HG03469 (cell line): ENCODE measurements at regions not wholly inside any gene's neighbourhood (a gene's known extent, or its start where the extent isn't known, plus 50 kb on each side); places are given as distances from the start of the nearest gene placed in this dataset.
A peak's percentile ranks its signal among the peaks of the same experiment; 100 is the strongest.

Experiments
- ATAC-seq: cut with Tn5 transposase; IDR thresholded peaks from one replicate; pipeline ENCODE4 v1.9.1; 2021; ENCODE audit warnings: mild to moderate bottlenecking, moderate library complexity, moderate number of reproducible peaks; ENCODE audit not compliant: unreplicated experiment

- peak; percentile 84 for ATAC-seq
Observed at GRCh38 chr4:166594326-166594946, 639.9 kb downstream of the SPOCK3 start.

- no peak for ATAC-seq
Observed at GRCh38 chr4:166600264-166600663, 634.0 kb downstream of the SPOCK3 start.

- ATAC-seq = no peak
Observed at GRCh38 chr4:166602068-166602467, 632.2 kb downstream of the SPOCK3 start.

GRCh38 chr4:166622425-166622977, 611.8 kb downstream of the SPOCK3 start:
- no peak for ATAC-seq

GRCh38 chr4:166625018-166625637, 609.2 kb downstream of the SPOCK3 start:
- no peak for ATAC-seq

- no peak for ATAC-seq
Observed at GRCh38 chr4:166628454-166628853, 605.8 kb downstream of the SPOCK3 start.

GRCh38 chr4:166635367-166635766, 598.9 kb downstream of the SPOCK3 start:
- no peak for ATAC-seq

GRCh38 chr4:166637816-166638215, 596.5 kb downstream of the SPOCK3 start:
- ATAC-seq = no peak

GRCh38 chr4:166655231-166655630, 579.1 kb downstream of the SPOCK3 start:
- no peak for ATAC-seq

- no peak for ATAC-seq
Observed at GRCh38 chr4:166655705-166656104, 578.6 kb downstream of the SPOCK3 start.

- ATAC-seq = no peak
Observed at GRCh38 chr4:166657261-166657660, 577.0 kb downstream of the SPOCK3 start.

- peak; percentile 22 for ATAC-seq
Observed at GRCh38 chr4:166658585-166658984, 575.7 kb downstream of the SPOCK3 start.

- ATAC-seq = peak; percentile 86
Observed at GRCh38 chr4:166662266-166662843, 571.9 kb downstream of the SPOCK3 start.

GRCh38 chr4:166670341-166670740, 564.0 kb downstream of the SPOCK3 start:
- no peak for ATAC-seq

GRCh38 chr4:166673911-166674310, 560.4 kb downstream of the SPOCK3 start:
- no peak for ATAC-seq

GRCh38 chr4:166675411-166675810, 558.9 kb downstream of the SPOCK3 start:
- ATAC-seq = no peak

- no peak for ATAC-seq
Observed at GRCh38 chr4:166680796-166681195, 553.5 kb downstream of the SPOCK3 start.

- ATAC-seq = no peak
Observed at GRCh38 chr4:166682200-166682599, 552.1 kb downstream of the SPOCK3 start.
